ENCODE measurements at regions not wholly inside any gene's neighbourhood (a gene's known extent, or its start where the extent isn't known, plus 50 kb on each side); places are given as distances from the start of the nearest gene placed in this dataset.

DNA sequence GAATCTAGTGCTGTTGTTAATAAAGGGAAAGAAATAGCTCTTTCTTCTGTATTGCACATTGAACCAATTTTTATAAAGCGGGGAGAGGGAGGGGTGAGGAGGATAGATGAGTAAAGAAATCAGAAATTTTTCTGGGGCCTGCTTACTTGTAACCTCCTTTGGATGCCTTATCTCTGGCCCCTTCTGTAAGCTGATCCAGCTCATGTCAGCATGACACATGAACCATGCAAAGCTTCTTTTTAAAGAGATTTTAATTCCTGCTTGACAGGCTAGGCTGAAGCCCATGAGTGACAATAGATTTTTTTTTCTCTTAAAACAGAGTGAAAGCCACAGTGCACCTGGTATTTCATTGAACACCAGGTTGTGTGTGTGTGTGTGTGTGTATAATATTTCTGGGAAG, 325.3 kb downstream of the PRL start:
- DNase-seq: no peak

DNA sequence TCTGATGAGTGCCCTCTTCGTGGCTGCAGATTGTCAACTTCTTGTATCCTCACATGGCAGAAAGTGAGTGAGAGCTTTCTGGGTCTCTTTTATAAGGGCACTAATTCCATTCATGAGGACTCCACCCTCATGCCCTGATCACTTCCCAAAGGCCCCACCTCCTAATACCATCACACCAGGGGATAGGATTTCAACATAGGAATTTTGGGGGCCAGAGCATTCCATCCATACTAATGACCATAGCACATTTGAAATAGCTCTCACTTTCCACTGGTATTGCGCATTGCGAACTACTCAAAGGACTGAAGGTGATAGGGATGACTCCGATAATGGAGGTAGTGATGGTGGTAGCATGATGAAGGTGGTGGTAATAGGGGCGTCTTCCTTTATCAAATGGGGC, 324.3 kb downstream of the PRL start:
- no peak for DNase-seq

DNA sequence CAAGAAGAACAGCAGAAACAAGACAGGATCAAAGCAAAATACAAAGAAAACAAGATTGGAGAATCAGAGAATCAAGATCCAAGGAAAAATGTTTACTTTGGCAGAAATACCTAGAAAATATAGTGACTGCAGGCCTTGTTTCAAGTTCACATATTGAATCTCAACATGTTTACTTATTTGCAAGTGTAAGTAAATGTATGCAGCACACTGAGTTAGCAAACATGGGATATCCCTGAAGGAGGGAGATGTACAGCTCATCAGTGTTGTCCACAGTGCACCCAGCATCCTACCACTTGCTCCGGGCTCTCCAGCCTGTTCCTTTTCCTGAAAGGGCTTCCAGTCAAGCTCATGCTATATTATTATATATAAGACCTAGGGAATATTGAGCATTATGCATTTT, 319.5 kb downstream of the PRL start:
- no peak for DNase-seq

DNA sequence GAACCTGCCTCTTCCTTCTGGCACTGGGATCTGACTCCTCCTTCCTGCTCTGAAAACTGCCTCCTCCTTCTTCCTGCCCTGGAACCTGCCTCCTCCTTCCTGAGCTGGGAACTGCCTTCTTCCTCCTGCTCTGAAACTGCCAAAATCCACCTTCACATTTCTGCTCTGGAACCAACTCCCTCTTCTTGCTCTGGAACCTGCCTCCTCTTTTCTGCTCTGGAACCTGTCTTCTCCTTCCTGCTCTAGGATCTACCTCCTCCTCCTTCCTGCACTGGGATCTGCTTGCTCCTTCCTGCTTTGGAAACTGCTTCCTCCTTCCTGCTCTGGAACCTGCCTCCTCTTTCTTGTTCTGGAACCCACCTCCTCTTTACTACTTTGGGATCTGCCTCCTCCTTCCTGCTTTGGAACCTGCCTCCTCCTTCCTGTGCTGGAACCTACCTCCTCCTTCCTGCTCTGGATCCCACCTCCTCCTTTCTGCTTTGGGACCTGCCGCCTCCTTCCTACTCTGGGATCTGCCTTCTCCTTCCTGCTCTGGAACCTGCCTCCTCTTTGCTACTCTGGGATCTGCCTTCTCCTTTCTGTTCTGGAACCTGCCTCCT, 315.5 kb downstream of the PRL start:
- DNase-seq: no peak

DNA sequence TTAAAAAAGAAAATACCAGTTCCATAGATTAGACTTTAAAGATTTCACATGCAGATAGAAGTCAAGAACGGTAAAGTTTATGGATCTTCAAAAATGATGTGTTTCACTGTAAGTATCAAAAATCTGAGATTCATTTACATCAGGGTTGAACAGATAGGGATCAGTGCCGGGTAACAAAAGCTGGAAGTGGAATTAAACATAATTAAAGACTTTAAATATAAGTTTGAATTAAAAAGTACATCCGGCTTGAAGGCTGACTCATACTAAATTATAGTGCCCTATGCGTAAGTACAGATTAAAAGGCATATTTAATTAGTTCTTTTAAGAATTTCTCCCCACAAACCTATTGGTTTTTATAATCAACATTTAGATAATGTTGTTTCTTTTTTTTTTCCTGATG, 312.7 kb downstream of the PRL start:
- no peak for DNase-seq

DNA sequence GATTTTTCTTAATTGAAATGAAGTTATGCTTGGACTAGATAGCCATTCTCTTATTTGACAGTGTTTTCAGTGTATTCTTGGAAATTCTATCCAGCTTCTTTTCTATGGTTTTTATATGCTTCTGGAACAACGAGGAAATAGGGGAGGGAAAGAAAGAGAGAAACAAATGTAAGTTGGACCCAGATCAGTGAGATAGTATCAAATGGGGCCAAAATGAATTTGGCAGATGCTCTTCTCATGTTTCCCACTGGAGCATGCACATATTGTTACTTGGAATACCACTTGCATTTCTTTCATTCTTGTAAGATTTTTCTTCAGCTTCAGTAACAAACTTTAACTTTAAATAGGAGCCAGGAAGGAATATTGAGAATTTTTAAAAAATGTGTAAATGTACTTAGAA, 312.3 kb downstream of the PRL start:
- no peak for DNase-seq

DNA sequence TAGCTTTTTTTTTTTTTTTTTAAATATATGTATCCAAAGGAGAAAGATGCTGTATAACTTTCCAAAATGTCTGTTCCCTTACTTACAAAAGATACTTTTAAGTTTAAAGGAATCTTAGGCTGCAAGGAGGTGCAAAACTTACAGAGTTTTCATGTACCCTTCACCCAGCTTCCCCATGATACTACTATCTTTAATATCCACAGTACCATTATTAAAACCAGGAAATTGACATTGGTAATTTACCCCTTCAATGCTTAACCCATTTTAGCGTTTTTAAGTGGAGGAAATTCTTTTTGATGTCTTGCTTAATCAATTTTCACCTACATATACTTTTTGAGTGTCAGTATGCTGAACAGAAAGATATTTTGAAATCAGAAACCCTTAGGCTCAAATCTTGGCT, 310.9 kb downstream of the PRL start:
- DNase-seq: no peak

DNA sequence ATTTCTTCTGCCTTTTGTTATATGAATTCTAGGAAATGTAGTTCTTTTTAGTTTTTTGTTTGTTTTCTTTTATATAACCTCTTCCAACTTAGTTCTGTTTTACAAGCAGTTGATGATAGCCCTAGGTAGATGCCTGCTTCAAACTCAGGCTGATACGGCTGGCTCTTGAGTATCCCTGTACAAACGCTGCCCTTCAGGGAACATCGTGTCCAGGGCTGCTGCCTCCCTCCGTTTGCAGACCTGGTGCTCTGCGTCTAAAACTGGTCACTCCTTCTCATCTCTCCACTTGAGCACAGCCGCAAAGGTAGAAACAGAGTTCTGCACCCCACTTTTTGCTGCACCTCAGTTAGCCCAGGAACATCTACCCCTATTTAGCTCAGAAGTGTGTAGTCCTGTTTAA, 310.1 kb downstream of the PRL start:
- no peak for DNase-seq

DNA sequence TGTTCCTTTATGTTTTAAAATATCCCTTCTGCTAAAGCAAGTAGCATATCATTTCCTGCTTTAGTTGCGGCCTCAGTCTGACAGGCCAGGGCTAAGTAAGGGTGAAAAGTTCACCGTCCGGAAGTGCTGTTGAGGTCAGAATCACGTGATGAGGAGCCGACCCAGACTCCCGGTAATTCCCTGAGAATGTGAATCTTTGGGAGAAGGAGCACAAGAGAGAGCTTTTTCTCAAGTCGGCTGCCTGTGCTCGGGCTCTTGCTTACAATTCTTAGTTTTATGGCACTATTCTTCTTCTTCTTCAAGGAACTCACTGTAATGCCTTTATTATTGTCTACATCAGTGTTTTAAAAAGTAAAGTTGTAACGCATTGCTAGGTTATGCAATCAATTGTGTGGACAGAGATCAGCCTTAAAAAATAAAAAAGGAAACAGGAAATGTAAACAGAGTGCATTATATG, 309.3 kb downstream of the PRL start:
- DNase-seq: no peak

DNA sequence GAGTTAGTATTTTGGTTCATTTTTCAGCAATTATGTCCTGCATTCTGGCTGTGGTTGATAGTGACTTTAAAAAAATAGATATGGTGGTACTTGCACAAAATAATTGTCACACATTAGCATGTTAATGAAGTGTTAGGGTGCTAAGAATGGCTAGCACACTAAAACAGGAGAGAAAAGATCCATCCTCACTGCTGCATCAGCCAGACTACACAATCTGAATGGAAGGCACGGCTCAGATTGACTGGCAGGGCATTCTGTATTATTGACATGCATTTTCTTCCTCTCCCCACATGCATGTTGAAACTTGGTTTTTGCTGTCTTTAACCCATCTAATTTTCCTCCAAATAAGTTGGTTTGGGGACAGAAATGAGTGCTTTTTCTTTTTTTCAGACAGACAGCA, 306.3 kb downstream of the PRL start:
- DNase-seq: no peak

DNA sequence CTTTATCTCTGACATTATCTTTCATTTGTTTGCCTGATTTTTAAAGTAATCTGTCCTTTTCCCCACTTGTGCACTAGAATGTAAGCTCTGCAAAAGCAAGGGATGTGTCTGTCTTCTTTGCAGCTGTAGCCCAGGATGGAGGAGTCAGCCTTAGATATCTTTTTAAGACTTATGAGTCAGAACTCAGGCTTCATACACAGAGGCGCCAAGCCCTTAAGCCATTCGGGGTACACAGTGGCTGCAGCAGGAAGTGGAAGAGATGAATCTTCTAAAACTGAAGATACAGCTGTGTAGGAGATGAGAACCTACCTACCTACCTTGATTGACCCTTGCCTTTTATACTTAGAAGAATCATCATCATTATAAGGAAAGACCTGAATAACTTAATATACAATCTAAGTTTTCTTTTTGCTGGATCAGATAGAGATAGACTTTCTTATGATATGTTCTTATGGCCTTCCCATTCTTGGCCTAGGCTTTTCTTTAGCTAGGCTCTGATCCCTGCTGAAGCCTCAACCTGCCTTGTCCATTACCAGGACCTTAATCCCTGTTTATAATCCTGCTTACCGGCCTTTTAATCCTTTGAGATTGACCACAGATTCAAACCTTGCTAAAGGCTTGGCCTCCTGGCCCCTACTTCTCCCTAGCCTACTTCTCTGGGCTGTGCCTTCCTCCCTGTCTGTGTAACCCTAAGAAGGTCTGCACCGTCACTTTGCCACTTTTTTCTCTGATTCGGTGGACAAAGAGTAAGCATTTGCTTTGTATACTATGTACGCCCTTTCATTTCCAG, 304.5 kb downstream of the PRL start:
- no peak for DNase-seq

DNA sequence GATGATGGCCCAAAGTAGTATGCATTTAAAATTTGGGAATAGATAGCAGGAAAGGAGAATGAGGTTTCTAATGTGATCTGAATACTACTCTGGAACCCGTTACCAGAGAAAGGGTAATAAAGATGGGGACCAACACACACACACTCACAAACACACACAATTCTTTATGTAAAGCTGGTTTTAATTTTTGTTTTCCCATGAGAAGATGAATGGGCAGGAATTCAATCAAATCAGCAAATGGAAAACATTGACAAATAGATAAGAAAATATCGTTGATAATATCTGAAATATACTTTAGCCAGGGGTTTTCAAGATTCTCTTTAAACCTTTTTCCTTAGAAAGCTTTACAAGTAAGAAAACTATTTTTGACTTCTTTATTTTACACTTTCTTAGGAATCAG, 303.0 kb downstream of the PRL start:
- no peak for DNase-seq

DNA sequence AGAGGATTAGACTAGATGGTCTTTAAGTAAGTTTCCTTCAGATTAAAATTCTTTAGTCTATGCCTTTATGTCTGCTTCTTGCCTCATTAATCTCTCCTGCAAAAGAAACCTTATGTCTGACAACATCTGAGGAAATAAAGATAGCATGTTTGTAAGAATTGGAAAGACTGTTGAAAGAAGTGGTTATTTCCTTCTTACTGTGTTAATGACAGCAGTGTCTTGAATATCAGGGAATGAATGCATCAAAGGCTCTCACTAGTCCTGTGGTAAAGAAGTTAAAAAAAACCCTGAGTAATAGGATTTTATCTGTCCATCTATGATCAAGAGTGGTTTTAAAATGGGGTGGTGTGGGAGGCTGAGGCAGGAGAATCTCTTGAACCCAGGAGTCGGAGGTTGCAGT, 302.0 kb downstream of the PRL start:
- no peak for DNase-seq

DNA sequence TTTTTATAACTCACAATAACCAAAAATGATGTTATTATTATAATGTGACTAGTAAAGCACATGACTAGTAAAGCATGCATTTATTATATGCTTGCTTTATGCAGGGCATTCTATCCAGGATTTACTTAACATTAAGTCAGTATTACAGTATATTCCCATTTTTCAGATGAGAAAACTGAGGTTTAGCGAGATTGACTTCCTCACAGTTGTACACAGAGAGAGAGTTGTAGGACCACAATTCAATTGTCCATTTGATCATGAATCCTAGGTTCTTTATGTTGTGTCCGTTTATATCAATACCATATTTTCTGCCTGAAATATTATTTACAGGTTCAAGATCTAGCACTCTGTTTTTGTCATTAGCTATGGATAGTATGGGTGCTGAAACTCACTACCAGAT, 301.5 kb downstream of the PRL start:
- DNase-seq: no peak

DNA sequence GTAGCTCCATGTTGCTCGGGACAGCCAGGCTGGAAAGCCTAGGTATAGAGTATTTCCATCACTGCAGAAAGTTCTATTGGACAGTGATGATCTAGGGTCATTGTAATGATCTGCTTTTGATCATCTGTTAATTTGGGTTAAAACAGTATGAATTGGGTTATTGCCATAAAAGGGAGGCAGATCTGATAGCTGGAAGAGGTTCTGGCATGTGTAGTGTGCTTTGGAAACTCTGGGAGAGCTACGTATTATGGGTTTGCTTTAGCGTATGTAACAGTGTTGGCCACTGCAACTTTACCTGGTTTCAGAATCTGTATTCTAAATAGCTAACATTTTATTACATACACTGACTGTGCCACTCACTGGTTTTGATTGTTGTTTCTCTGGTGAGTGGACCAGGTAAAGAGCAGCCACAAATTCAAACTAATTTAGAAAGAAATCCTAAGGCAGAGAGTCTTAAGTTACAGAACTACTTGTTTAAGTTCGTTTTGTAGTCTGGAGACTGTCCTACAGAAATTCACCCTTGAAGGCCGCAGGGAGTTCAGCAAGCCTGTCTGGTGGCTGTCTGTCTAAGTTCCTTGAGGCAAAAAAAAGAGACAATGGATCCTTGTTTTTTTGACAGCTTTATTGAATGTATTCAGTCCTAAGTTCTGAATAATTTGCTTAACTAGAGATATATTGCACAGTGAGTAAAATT, 300.3 kb downstream of the PRL start:
- no peak for DNase-seq

DNA sequence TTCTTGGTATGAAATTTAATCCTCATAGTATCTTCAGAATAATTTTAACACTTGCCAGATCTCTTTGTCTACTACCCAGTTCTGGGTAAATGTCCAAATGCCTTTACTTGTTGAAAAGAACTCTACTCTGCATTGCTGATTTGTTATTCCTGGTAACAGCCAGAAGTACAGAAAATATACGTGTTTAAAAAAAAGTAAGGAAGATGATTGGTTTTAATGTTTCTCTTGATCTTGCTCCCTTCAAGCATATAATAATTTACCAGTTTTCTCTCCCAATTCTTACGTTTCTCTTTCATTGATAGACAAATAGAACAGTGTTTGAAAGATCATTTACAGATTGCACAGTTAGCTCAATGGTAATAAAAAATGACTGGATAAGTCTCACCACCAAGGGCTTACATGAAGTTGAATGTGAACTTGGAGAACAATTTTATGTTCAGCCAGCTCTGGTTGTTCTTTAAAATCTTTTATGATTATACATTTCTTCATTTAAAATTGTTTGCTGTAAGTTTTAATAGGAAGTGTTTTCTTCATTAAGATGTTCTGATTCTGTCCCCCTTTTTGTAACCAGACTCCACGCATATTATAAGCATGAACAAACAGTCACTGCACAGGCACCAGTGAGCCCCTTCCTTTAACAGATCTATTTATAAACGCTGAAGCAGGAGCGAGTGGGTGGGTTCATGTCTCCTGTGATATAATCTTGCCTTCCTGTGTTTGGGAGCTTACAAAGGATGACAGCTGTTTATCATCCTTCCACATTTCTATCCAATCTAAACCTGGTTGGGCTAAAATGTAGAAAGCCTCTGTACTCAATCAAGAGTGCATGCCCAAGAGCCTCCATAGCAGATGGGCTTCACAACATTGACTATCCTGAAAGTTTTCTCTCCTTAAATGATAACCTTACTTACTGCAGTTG, 299.5 kb downstream of the PRL start:
- no peak for DNase-seq

DNA sequence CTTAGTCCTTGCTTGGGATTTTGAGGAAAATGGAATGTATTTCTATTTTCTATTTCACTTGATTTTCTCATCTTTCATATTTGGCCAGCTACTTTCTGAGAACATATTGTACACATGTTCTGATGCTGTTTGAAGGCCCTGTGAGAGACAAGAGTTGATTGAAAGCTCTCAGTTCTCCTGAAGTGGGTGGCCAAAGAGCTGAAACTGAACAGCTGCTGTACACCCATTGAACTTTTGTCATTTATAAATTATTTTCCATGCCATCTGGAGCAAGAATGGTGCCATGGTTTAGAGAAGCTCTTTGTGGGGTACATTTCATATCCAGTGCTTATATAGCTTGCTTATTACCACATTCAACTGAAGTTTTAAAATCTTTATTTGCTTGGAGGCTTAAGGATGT, 298.3 kb downstream of the PRL start:
- no peak for DNase-seq

DNA sequence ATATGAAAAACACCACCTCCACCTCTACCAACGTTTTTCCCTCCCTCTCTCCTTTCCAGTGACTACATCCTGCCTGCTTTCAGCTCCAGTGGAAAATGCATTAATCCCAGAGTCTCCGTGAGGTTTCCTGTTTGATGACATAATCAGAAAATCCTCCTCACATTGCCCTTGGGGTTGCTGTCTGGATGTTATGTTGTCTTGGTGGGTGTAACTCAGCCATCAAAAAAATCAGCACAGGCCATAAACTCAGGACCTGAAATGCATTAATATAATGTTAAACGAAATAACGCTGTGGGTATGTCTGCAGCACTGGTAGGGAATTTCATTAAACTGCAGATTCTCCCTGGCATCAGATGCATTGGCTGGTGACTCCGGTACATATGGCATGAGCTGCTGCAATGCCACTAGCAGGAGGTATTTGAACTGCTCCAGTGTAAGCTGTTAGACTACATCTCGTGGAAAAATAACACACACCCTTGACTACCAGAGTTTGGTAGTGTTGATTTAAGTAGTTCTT, 297.8 kb downstream of the PRL start:
- DNase-seq: peak; percentile 71

DNA sequence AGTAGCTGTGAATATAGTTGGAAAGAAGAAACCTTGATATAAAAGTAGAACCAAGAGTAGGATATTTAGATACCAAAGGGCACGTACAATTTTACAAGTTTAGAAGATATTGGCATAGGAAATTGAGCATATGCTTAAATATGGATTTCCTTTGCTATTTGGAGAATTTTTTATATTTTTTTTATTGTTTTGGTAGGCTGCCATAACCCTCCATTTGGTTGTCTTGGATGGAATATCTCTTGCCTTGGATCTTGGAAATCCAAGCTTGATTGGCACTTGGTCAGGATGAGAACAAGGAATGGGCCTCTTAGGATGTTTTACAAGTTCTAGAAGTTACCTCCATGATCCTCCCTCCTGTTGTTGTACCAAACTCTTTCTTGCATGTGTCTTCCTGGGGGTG, 297.1 kb downstream of the PRL start:
- DNase-seq: no peak

DNA sequence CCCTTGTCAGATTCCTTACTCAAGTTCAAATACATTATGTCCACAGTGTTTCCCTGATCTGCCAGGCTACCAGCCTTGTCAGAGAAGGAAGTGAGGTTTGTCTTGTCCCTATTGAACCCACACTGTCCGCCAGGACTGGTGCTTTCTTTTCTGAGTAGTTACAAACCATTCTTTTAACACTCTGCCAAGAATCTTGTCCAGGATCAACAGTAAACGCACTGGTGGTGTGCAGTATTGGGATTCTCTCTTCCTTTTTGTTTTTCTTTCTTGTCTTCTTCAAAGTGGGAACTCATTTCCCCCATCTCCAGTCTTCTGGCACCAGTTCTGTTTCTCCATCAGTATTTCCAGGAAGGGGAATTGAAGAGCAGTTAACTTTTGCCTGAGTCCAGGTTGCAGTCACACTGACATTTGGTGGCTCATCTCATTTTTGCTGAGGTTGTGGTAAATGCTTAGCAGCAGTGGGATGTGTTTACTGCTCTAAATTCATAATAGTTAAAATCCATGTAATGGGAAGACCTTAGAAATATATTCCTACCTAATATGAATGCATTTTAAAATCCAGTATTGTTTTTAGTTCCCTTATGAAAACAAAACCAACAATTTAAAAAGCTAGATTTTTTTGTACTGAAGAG, 295.3 kb downstream of the PRL start:
- DNase-seq: no peak

DNA sequence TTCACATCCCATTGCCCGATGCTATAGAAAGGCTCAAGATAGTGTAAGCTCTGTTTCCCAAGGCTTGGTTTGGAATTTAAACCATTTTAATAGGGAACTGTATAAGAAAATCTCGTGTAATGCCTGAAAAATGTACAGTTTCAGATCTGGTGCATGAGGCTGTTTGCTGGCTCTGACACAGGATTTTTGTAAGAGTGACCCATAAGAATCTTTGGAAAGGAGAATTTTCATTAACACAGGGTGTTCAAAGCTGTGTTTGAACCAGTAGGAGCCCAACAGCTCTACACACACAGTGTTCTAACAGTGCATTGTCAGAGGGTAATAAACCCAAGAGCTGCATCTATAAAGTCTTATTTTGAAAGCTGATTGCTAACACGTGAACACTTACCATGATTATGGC, 293.5 kb downstream of the PRL start:
- no peak for DNase-seq

DNA sequence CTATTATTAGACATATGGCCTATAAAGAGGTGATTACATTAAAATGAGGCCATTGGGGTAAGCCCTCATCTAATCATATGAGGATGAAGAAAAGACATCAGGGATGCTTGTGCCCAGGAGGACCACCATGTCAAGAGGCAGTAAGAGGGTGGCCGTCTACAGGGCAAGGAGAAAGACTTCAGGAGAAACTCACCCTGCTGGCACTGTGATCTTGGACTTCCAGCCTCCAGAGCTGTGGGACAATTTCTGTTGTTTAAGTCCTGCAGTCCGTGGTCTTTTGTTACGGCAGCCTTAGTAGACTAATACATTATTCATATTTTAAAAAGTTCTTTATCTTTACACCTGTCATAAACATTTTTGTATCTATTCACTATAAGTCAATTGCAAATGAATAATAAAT, 290.0 kb downstream of the PRL start:
- DNase-seq: no peak

DNA sequence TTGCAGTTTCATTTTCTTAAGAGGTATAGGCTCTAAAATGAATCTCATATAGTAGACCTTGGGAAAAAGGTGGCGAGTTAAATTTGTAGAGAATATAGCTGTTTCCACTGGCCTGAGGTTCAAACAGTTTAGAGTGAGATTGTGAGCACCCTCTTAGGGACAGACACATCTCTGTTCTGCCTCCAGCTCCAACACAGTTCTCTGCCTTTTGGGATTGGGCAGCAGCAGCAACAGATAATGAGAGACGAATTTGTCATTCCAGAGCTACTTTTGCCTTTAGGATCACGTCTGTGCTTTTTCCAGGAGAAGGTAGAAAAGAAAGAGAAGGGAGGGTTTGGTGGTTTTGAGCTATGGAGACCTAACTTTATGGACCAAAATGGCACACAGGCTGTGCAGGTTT, 289.4 kb downstream of the PRL start:
- no peak for DNase-seq
